ENCODE measurements at regions not wholly inside any gene's neighbourhood (a gene's known extent, or its start where the extent isn't known, plus 50 kb on each side); places are given as distances from the start of the nearest gene placed in this dataset.

- no peak overlapping the region for H3K27ac ChIP-seq (ENCODE audit: low read length)
- no peak overlapping the region for H3K9ac ChIP-seq (ENCODE audit: low read length in 2 of 2)
- no peaks in the 10 kb centered on the region for H3K9me3 ChIP-seq (ENCODE audit: control insufficient read depth in 2 of 2, low read length in 2 of 2)
- no peaks in the 10 kb centered on the region for H3K36me3 ChIP-seq (ENCODE audit: control insufficient read depth in 2 of 2, insufficient read depth in 2 of 2, low read length in 2 of 2)
- H3K27me3 ChIP-seq (ENCODE audit: control insufficient read depth in 1 of 2, insufficient read depth in 2 of 2, low read length in 2 of 2) = peaks cover 21 to 49% of the 10 kb centered on the region in 2 donors
- H3K4me3 ChIP-seq (ENCODE audit: low read length in 2 of 2) = no peak overlapping the region
- H3K4me1 ChIP-seq (ENCODE audit: control insufficient read depth, insufficient read depth, low read length) = no peaks in the 10 kb centered on the region
These were observed 63.0 kb downstream of the INSIG1 start for GRCh38 chr7:155360495-155361345.

- Histone ChIP-seq H3K27ac (ENCODE audit: low read length) (no peak overlapping the region), H3K4me1 (ENCODE audit: control insufficient read depth, insufficient read depth, low read length) (no peaks in the 10 kb centered on the region), H3K4me3 (ENCODE audit: low read length in 2 of 2) (no peak overlapping the region), H3K27me3 (ENCODE audit: control insufficient read depth in 1 of 2, insufficient read depth in 2 of 2, low read length in 2 of 2) (peaks cover 18 to 48% of the 10 kb centered on the region in 2 donors), H3K9ac (ENCODE audit: low read length in 2 of 2) (no peak overlapping the region), H3K9me3 (ENCODE audit: control insufficient read depth in 2 of 2, low read length in 2 of 2) (no peaks in the 10 kb centered on the region), H3K36me3 (ENCODE audit: control insufficient read depth in 2 of 2, insufficient read depth in 2 of 2, low read length in 2 of 2) (no peaks in the 10 kb centered on the region)
These were observed 63.6 kb downstream of the INSIG1 start for GRCh38 chr7:155361346-155361680.

- peaks cover 16 to 45% of the 10 kb centered on the region in 2 donors for H3K27me3 ChIP-seq (ENCODE audit: control insufficient read depth in 1 of 2, insufficient read depth in 2 of 2, low read length in 2 of 2)
- no peaks in the 10 kb centered on the region for H3K36me3 ChIP-seq (ENCODE audit: control insufficient read depth in 2 of 2, insufficient read depth in 2 of 2, low read length in 2 of 2)
- H3K9ac ChIP-seq (ENCODE audit: low read length in 2 of 2) = no peak overlapping the region
- no peak overlapping the region for H3K27ac ChIP-seq (ENCODE audit: low read length)
- no peaks in the 10 kb centered on the region for H3K4me1 ChIP-seq (ENCODE audit: control insufficient read depth, insufficient read depth, low read length)
- H3K9me3 ChIP-seq (ENCODE audit: control insufficient read depth in 2 of 2, low read length in 2 of 2) = no peaks in the 10 kb centered on the region
- no peak overlapping the region for H3K4me3 ChIP-seq (ENCODE audit: low read length in 2 of 2)
These were observed 64.3 kb downstream of the INSIG1 start for GRCh38 chr7:155361947-155362346.

GRCh38 chr7:155362380-155363145 lies 64.9 kb downstream of the INSIG1 start:
- Histone ChIP-seq H3K36me3 (ENCODE audit: control insufficient read depth in 2 of 2, insufficient read depth in 2 of 2, low read length in 2 of 2) (no peaks in the 10 kb centered on the region), H3K27me3 (ENCODE audit: control insufficient read depth in 1 of 2, insufficient read depth in 2 of 2, low read length in 2 of 2) (peaks cover 16 to 40% of the 10 kb centered on the region in 2 donors), H3K9me3 (ENCODE audit: control insufficient read depth in 2 of 2, low read length in 2 of 2) (no peaks in the 10 kb centered on the region), H3K9ac (ENCODE audit: low read length in 2 of 2) (no peak overlapping the region), H3K4me1 (ENCODE audit: control insufficient read depth, insufficient read depth, low read length) (no peaks in the 10 kb centered on the region), H3K27ac (ENCODE audit: low read length) (no peak overlapping the region), H3K4me3 (ENCODE audit: low read length in 2 of 2) (no peak overlapping the region)

GRCh38 chr7:155363146-155363539 lies 65.5 kb downstream of the INSIG1 start:
- Histone ChIP-seq H3K27me3 (ENCODE audit: control insufficient read depth in 1 of 2, insufficient read depth in 2 of 2, low read length in 2 of 2) (peaks cover 16 to 36% of the 10 kb centered on the region in 2 donors), H3K4me1 (ENCODE audit: control insufficient read depth, insufficient read depth, low read length) (no peaks in the 10 kb centered on the region), H3K27ac (ENCODE audit: low read length) (no peak overlapping the region), H3K4me3 (ENCODE audit: low read length in 2 of 2) (no peak overlapping the region), H3K36me3 (ENCODE audit: control insufficient read depth in 2 of 2, insufficient read depth in 2 of 2, low read length in 2 of 2) (no peaks in the 10 kb centered on the region), H3K9me3 (ENCODE audit: control insufficient read depth in 2 of 2, low read length in 2 of 2) (no peaks in the 10 kb centered on the region), H3K9ac (ENCODE audit: low read length in 2 of 2) (no peak overlapping the region)

- Histone ChIP-seq H3K9ac (ENCODE audit: low read length in 2 of 2) (no peak overlapping the region), H3K27me3 (ENCODE audit: control insufficient read depth in 1 of 2, insufficient read depth in 2 of 2, low read length in 2 of 2) (peaks cover 16 to 33% of the 10 kb centered on the region in 2 donors), H3K9me3 (ENCODE audit: control insufficient read depth in 2 of 2, low read length in 2 of 2) (no peaks in the 10 kb centered on the region), H3K4me1 (ENCODE audit: control insufficient read depth, insufficient read depth, low read length) (no peaks in the 10 kb centered on the region), H3K36me3 (ENCODE audit: control insufficient read depth in 2 of 2, insufficient read depth in 2 of 2, low read length in 2 of 2) (no peaks in the 10 kb centered on the region), H3K27ac (ENCODE audit: low read length) (no peak overlapping the region), H3K4me3 (ENCODE audit: low read length in 2 of 2) (no peak overlapping the region)
These were observed 66.3 kb downstream of the INSIG1 start for GRCh38 chr7:155363852-155364600.

GRCh38 chr7:155365146-155365874 lies 67.6 kb downstream of the INSIG1 start:
- Histone ChIP-seq H3K9ac (ENCODE audit: low read length in 2 of 2) (no peak overlapping the region), H3K9me3 (ENCODE audit: control insufficient read depth in 2 of 2, low read length in 2 of 2) (no peaks in the 10 kb centered on the region), H3K4me1 (ENCODE audit: control insufficient read depth, insufficient read depth, low read length) (no peaks in the 10 kb centered on the region), H3K27me3 (ENCODE audit: control insufficient read depth in 1 of 2, insufficient read depth in 2 of 2, low read length in 2 of 2) (peaks cover 16 to 37% of the 10 kb centered on the region in 2 donors), H3K27ac (ENCODE audit: low read length) (no peak overlapping the region), H3K36me3 (ENCODE audit: control insufficient read depth in 2 of 2, insufficient read depth in 2 of 2, low read length in 2 of 2) (no peaks in the 10 kb centered on the region), H3K4me3 (ENCODE audit: low read length in 2 of 2) (no peak overlapping the region)

GRCh38 chr7:155368894-155369600 lies 71.4 kb downstream of the INSIG1 start:
- no peak overlapping the region for H3K4me3 ChIP-seq (ENCODE audit: low read length in 2 of 2)
- no peak overlapping the region for H3K9ac ChIP-seq (ENCODE audit: low read length in 2 of 2)
- no peaks in the 10 kb centered on the region for H3K36me3 ChIP-seq (ENCODE audit: control insufficient read depth in 2 of 2, insufficient read depth in 2 of 2, low read length in 2 of 2)
- no peaks in the 10 kb centered on the region for H3K9me3 ChIP-seq (ENCODE audit: control insufficient read depth in 2 of 2, low read length in 2 of 2)
- H3K27me3 ChIP-seq (ENCODE audit: control insufficient read depth in 1 of 2, insufficient read depth in 2 of 2, low read length in 2 of 2) = peaks cover 41 to 58% of the 10 kb centered on the region in 2 donors
- no peak overlapping the region for H3K27ac ChIP-seq (ENCODE audit: low read length)
- H3K4me1 ChIP-seq (ENCODE audit: control insufficient read depth, insufficient read depth, low read length) = peaks cover 22% of the 10 kb centered on the region

- H3K36me3 ChIP-seq (ENCODE audit: control insufficient read depth in 2 of 2, insufficient read depth in 2 of 2, low read length in 2 of 2) = no peaks in the 10 kb centered on the region
- no peaks in the 10 kb centered on the region for H3K9me3 ChIP-seq (ENCODE audit: control insufficient read depth in 2 of 2, low read length in 2 of 2)
- H3K27ac ChIP-seq (ENCODE audit: low read length) = no peak overlapping the region
- peaks cover 45 to 55% of the 10 kb centered on the region in 2 donors for H3K27me3 ChIP-seq (ENCODE audit: control insufficient read depth in 1 of 2, insufficient read depth in 2 of 2, low read length in 2 of 2)
- H3K9ac ChIP-seq (ENCODE audit: low read length in 2 of 2) = no peak overlapping the region
- H3K4me3 ChIP-seq (ENCODE audit: low read length in 2 of 2) = no peak overlapping the region
- H3K4me1 ChIP-seq (ENCODE audit: control insufficient read depth, insufficient read depth, low read length) = peaks cover 28% of the 10 kb centered on the region
These were observed 72.1 kb downstream of the INSIG1 start for GRCh38 chr7:155369766-155370165.
